Gastroesophageal sphincter (tissue), 3 donors: ENCODE measurements at regions not wholly inside any gene's neighbourhood (a gene's known extent, or its start where the extent isn't known, plus 50 kb on each side); places are given as distances from the start of the nearest gene placed in this dataset.

Source experiments
- POLR2A ChIP-seq, 2 donors: fragments of 450-650 bp; IDR thresholded peaks; one replicate each; pipeline ENCODE4 v1.6.1; 2017; ENCODE audit warnings: antibody characterized with exemption in 2 of 2, mild to moderate bottlenecking in 2 of 2, moderate library complexity in 1 of 2
- POLR2AphosphoS5 ChIP-seq: sonication (generic); formaldehyde crosslinking; IDR thresholded peaks from one replicate; pipeline ENCODE4 v1.6.1; 2017; ENCODE audit warnings: antibody characterized with exemption
- TF ChIP-seq, protein P1 (sequence below), 4 experiments: fragments of 200-600 bp in 2 of 4; fragments of 450-650 bp in 2 of 4; sonication (generic) in 1 of 4; IDR thresholded peaks; one replicate each; pipeline ENCODE4 v1.5.1; 2017 to 2019; ENCODE audit warnings: antibody characterized with exemption in 4 of 4, mild to moderate bottlenecking in 2 of 4, moderate library complexity in 2 of 4

- TF ChIP-seq, protein P1, sequence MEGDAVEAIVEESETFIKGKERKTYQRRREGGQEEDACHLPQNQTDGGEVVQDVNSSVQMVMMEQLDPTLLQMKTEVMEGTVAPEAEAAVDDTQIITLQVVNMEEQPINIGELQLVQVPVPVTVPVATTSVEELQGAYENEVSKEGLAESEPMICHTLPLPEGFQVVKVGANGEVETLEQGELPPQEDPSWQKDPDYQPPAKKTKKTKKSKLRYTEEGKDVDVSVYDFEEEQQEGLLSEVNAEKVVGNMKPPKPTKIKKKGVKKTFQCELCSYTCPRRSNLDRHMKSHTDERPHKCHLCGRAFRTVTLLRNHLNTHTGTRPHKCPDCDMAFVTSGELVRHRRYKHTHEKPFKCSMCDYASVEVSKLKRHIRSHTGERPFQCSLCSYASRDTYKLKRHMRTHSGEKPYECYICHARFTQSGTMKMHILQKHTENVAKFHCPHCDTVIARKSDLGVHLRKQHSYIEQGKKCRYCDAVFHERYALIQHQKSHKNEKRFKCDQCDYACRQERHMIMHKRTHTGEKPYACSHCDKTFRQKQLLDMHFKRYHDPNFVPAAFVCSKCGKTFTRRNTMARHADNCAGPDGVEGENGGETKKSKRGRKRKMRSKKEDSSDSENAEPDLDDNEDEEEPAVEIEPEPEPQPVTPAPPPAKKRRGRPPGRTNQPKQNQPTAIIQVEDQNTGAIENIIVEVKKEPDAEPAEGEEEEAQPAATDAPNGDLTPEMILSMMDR (IDR thresholded peaks at IDR 0.05) = no peak
- TF ChIP-seq POLR2A (IDR thresholded peaks at IDR 0.05) (no peak), POLR2AphosphoS5 (no peak)
These were observed 248.8 kb downstream of the NSUN3 start for GRCh38 chr3:94311651-94312050.
